Panc1 (cell line): ENCODE measurements at regions not wholly inside any gene's neighbourhood (a gene's known extent, or its start where the extent isn't known, plus 50 kb on each side); places are given as distances from the start of the nearest gene placed in this dataset.

ENCODE experiments used
- ATAC-seq: fragments of 200-7000 bp; cut with Tn5 transposase; 2 replicates; pipeline ENCODE4 v1.9.1; 2020; ENCODE audit warnings: mild to moderate bottlenecking, moderate library complexity
- BruUV-seq: library from RNA; stranded (reverse); fragments of 400-500 nt; replicated peaks from 2 replicates; lab custom pipeline; 2021; lab: Mats Ljungman, UMichigan
- CTCF ChIA-PET: fragments of 300-600 bp; sonication (Branson Sonifier 250); formaldehyde crosslinking; loops from one replicate; lab custom pipeline; 2022; ENCODE audit warnings: antibody characterized with exemption; lab: Charles Lee
- POLR2A ChIA-PET: fragments of 300-600 bp; sonication (Branson Sonifier 250); formaldehyde crosslinking; loops from one replicate; lab custom pipeline; 2022; ENCODE audit warnings: antibody characterized with exemption; lab: Charles Lee
- DNase-seq: peaks from one replicate; pipeline ENCODE4 v3.0.0-alpha.2; 2010; ENCODE audit warnings: low read depth, low spot score
- H3K27ac ChIP-seq: 2 replicates; pipeline ENCODE4 v1.5.1; 2011; ENCODE audit warnings: mild to moderate bottlenecking, low read length, inconsistent platforms
- H3K27me3 ChIP-seq: fragments of 200-500 bp; sonication (Bioruptor generic); 2 replicates; pipeline ENCODE4 v1.6.0; 2014; ENCODE audit warnings: low read length, inconsistent platforms; ENCODE audit not compliant: control insufficient read depth, insufficient read depth
- H3K36me3 ChIP-seq: fragments of 200-500 bp; sonication (Bioruptor generic); 2 replicates; pipeline ENCODE4 v1.5.1; 2014; ENCODE audit warnings: inconsistent platforms, mild to moderate bottlenecking, low read length, moderate library complexity; ENCODE audit not compliant: control insufficient read depth, insufficient read depth
- H3K4me1 ChIP-seq: 2 replicates; pipeline ENCODE4 v1.5.1; 2011; ENCODE audit warnings: inconsistent platforms, mild to moderate bottlenecking, low read length, moderate library complexity; ENCODE audit not compliant: control insufficient read depth, insufficient read depth
- H3K4me3 ChIP-seq, 2 experiments: 2 replicates each; pipeline ENCODE4 v1.5.1; 2011 to 2012; ENCODE audit warnings: low read depth in 2 of 2, low read length in 2 of 2, mild to moderate bottlenecking in 2 of 2, inconsistent platforms in 1 of 2, moderate library complexity in 1 of 2
- H3K9me3 ChIP-seq: fragments of 200-500 bp; sonication (Bioruptor generic); 2 replicates; pipeline ENCODE4 v1.5.1; 2014; ENCODE audit warnings: low read depth, mild to moderate bottlenecking, inconsistent platforms, low read length, moderate library complexity; ENCODE audit not compliant: control insufficient read depth, insufficient read depth
- POLR2AphosphoS5 ChIP-seq: IDR thresholded peaks from 2 replicates; pipeline ENCODE4 v1.6.1; 2012; ENCODE audit warnings: mild to moderate bottlenecking, low read depth, low read length, moderate library complexity
- SIN3A ChIP-seq: IDR thresholded peaks from 2 replicates; pipeline ENCODE4 v1.6.1; 2012; ENCODE audit warnings: low read depth, mild to moderate bottlenecking, low read length, moderate library complexity, borderline replicate concordance; ENCODE audit not compliant: insufficient read depth
- TCF7L2 ChIP-seq: IDR thresholded peaks from 2 replicates; pipeline ENCODE4 v1.6.1; 2011; ENCODE audit warnings: mild to moderate bottlenecking, low read depth, low read length, inconsistent platforms
- in situ Hi-C: cut with HindIII; loops from 2 replicates; pipeline ENCODE4 v1.10.0; 2016; ENCODE audit warnings: low sequenced_read_pairs, low pct_unique_long_range_greater_than_20kb
- intact Hi-C: fragments of 100-400 bp; cut with micrococcal nuclease; formaldehyde crosslinking; loops from one replicate; pipeline ENCODE4 v1.10.0; 2022; ENCODE audit not compliant: unreplicated experiment
- TF ChIP-seq, protein P1 (sequence below): fragments of 450-650 bp; IDR thresholded peaks from 2 replicates; pipeline ENCODE4 v1.5.1; 2017; ENCODE audit warnings: mild to moderate bottlenecking
- TF ChIP-seq, protein P2 (sequence below), 2 experiments: IDR thresholded peaks; 2 replicates each; pipeline ENCODE4 v1.6.1; 2011 to 2012; ENCODE audit warnings: low read depth in 2 of 2, control low read depth in 1 of 2, low read length in 1 of 2, mild to moderate bottlenecking in 1 of 2, moderate library complexity in 1 of 2; ENCODE audit not compliant: insufficient read depth in 1 of 2

DNA sequence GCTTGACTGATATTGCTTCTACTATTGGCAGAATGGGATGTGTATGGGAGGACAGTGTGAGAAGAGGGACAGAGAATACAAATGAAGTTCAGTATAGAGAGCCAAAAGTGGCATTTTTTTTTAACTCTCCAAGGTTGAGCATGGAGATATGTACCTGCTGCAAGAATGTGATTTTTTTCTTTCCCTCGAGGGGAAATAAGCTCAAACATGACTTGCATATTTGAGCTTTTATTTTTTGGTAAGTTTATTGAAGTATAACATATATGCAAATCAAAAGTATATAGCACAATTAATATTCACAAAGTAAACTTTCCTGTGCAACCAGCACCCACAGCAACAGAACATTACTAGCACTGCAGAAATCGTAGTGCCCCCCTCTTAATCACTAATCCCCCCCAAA, 285.7 kb upstream of the ADRA1B start:
- no peak overlapping the region for H3K4me3 ChIP-seq
- intact Hi-C loops: no loop called here
- no peak overlapping the region for H3K27ac ChIP-seq
- ChIA-PET POLR2A (interaction anchor here (0.6 kb wide), 1 partner anchor 277 kb away, joined by 7 read pairs; no protein-coding TSS in a partner anchor), CTCF (no interaction called here)
- no peaks in the 10 kb centered on the region for H3K4me1 ChIP-seq
- BruUV-seq: no TSS peak
- DNase-seq (no peak), ATAC-seq (no peak)
- H3K36me3 ChIP-seq: no peaks in the 10 kb centered on the region
- TF ChIP-seq, protein P1, sequence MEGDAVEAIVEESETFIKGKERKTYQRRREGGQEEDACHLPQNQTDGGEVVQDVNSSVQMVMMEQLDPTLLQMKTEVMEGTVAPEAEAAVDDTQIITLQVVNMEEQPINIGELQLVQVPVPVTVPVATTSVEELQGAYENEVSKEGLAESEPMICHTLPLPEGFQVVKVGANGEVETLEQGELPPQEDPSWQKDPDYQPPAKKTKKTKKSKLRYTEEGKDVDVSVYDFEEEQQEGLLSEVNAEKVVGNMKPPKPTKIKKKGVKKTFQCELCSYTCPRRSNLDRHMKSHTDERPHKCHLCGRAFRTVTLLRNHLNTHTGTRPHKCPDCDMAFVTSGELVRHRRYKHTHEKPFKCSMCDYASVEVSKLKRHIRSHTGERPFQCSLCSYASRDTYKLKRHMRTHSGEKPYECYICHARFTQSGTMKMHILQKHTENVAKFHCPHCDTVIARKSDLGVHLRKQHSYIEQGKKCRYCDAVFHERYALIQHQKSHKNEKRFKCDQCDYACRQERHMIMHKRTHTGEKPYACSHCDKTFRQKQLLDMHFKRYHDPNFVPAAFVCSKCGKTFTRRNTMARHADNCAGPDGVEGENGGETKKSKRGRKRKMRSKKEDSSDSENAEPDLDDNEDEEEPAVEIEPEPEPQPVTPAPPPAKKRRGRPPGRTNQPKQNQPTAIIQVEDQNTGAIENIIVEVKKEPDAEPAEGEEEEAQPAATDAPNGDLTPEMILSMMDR: no peak
- TF ChIP-seq, protein P2, sequence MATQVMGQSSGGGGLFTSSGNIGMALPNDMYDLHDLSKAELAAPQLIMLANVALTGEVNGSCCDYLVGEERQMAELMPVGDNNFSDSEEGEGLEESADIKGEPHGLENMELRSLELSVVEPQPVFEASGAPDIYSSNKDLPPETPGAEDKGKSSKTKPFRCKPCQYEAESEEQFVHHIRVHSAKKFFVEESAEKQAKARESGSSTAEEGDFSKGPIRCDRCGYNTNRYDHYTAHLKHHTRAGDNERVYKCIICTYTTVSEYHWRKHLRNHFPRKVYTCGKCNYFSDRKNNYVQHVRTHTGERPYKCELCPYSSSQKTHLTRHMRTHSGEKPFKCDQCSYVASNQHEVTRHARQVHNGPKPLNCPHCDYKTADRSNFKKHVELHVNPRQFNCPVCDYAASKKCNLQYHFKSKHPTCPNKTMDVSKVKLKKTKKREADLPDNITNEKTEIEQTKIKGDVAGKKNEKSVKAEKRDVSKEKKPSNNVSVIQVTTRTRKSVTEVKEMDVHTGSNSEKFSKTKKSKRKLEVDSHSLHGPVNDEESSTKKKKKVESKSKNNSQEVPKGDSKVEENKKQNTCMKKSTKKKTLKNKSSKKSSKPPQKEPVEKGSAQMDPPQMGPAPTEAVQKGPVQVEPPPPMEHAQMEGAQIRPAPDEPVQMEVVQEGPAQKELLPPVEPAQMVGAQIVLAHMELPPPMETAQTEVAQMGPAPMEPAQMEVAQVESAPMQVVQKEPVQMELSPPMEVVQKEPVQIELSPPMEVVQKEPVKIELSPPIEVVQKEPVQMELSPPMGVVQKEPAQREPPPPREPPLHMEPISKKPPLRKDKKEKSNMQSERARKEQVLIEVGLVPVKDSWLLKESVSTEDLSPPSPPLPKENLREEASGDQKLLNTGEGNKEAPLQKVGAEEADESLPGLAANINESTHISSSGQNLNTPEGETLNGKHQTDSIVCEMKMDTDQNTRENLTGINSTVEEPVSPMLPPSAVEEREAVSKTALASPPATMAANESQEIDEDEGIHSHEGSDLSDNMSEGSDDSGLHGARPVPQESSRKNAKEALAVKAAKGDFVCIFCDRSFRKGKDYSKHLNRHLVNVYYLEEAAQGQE (IDR thresholded peaks at IDR 0.05; ENCODE audit: insufficient read depth in 1 of 2, low read depth in 2 of 2, low read length in 1 of 2): no peak
- TF ChIP-seq TCF7L2: no peak
- no peak for TF ChIP-seq SIN3A
- TF ChIP-seq POLR2AphosphoS5: no peak
- H3K27me3 ChIP-seq: no peaks in the 10 kb centered on the region
- in situ Hi-C loops: no loop called here
- no peaks in the 10 kb centered on the region for H3K9me3 ChIP-seq

DNA sequence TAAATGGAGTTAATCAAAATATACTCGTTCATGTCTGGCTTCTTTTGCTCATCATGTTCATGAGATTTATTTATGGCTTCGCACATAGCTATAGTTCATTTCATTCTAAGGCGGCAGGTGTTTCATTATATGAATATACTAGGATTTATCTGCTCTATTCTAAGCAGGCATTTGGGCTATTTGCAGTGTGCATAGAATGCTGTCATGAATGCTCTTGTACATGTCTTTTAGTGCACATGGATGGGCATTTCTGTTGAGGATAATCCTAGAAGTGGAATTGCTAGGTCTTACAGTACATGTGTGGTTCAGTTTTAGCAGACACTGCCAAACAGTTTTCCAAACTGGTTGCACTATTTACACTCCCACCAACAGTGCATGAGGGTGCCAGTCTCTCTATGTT, 285.3 kb upstream of the ADRA1B start:
- DNase-seq (no peak), ATAC-seq (no peak)
- no peak overlapping the region for H3K27ac ChIP-seq
- no peaks in the 10 kb centered on the region for H3K27me3 ChIP-seq
- no peaks in the 10 kb centered on the region for H3K4me1 ChIP-seq
- H3K9me3 ChIP-seq: no peaks in the 10 kb centered on the region
- intact Hi-C loops (no loop called here), in situ Hi-C loops (no loop called here)
- CTCF ChIA-PET: no interaction called here
- no peak for TF ChIP-seq TCF7L2
- TF ChIP-seq, protein P2 (IDR thresholded peaks at IDR 0.05; ENCODE audit: insufficient read depth in 1 of 2, low read depth in 2 of 2, low read length in 1 of 2): no peak
- POLR2A ChIA-PET: no interaction called here
- BruUV-seq: no TSS peak
- no peaks in the 10 kb centered on the region for H3K36me3 ChIP-seq
- no peak overlapping the region for H3K4me3 ChIP-seq
